ENCODE measurements at regions not wholly inside any gene's neighbourhood (a gene's known extent, or its start where the extent isn't known, plus 50 kb on each side); places are given as distances from the start of the nearest gene placed in this dataset.
A peak's percentile ranks its signal among the peaks of the same experiment; 100 is the strongest.

DNA sequence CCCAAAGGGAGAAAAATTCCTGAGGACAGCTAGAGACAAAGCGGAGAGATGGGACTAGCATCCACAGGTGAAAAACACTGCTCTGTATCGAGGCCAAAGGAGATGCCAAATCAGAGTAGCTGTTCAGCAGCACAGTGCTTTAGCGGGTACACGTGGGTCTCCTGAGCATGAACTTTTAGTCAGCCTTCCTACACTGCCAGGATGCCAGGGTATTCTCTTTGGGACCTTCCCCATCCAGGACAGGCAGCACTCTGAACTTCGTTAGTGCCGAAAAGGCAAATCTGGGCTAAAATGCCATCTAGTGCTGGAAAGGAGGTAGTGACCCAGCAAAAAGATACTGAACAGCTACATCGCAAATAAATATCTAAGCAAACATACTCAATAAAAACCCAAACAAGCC is 64.9 kb downstream of the C6orf58 start:
- DNase-seq = peak; percentile 6

Measured in DMS153 (cell line).